Germinal center (tissue), 1 donor: ENCODE measurements at regions not wholly inside any gene's neighbourhood (a gene's known extent, or its start where the extent isn't known, plus 50 kb on each side); places are given as distances from the start of the nearest gene placed in this dataset.

ENCODE experiments used
- DNase-seq: peaks from one replicate; pipeline ENCODE4 v3.0.0; 2012; ENCODE audit warnings: mixed read lengths, low spot score

DNA sequence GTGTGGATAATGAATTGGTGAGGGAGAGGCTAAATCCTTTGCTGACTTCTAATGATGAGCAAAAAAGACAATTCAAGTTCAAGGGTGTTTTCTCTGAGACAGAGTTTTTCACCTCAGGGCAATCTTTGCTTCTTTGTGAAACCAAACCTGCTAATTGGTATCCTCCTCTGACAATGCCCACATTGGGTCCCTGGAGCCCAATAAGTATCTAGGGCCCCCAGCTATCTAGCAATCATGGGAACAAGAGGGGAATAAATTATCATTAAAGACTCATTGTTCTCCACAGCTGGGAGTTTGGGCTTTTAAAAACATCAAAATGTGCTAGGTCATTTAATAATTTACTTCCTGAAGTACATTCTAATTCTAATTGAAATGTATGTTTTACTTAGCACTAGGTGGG, 227.3 kb downstream of the TMEM167A start:
- DNase-seq = no peak

DNA sequence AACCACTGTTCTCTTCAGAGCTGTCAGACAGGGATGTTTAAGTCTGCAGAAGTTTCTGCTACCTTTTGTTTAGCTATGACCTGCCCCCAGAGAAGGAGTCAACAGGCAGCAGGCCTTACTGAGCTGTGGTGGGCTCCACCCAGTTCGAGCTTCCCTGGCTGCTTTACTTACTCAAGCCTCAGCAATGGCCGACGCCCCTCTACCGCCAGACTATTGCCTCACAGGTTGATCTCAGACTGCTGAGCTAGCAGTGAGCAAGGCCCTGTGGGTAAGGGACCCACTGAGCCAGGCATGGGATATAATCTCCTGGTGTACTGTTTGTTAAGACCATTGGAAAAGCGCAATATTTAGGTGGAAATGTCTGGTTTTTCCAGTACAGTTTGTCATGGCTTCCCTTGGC, 229.6 kb downstream of the TMEM167A start:
- no peak for DNase-seq

DNA sequence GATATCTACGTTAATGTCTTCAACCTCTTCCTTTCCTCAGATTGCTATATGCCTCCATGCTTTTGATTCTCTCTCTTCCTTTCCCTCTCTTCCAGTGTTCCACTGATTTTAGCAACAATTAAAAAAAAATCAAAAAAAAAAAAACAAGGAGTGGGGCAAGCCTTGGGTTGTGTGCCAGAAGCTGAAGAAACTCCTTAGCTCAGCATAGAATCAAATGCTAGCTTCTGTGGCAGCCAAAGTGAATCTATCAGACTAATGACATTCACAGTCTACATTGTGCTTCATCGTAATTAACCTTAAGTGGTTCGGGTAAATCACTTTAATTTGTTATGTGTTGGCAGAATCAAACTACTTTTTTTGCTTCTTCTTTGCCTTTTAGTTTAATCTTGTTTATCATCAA, 237.3 kb downstream of the TMEM167A start:
- no peak for DNase-seq

DNA sequence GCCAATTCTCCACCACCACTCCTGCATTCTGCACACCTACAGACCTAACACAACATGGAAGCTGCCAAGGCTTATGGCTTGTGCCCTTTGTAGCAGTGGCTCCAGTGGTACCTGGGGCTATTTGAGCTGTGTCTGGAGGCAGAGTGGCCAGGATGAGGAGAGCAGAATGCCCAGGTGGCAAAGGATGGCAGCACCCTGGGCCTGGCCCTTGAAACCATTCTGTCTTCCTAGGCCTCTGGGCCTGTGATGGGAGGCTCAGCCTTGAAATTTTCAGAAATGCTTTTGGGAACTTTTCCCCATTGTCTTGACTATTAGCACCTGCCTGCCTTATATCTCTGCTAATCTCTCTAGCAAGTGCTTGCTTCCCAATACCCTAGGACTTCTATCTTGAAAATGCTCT, 241.7 kb downstream of the TMEM167A start:
- no peak for DNase-seq

DNA sequence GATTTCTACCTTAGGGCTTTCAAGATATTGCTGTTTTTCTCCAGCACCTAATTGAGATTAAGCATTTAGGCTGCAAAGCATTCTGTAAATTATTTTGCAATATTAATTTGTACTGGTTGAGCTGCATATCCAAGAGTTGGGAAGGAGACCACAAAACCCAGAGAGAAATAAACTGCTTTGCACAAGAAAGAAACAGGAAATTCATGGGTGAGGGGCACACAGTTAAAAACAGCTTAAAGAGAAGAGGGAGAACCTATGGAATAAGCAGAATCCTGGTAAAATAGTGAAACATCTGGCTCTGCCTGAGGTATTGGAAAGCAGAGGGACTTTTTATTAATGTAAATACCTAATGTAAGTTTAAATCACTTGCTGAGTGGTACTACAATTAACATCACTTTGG, 243.0 kb downstream of the TMEM167A start:
- no peak for DNase-seq

DNA sequence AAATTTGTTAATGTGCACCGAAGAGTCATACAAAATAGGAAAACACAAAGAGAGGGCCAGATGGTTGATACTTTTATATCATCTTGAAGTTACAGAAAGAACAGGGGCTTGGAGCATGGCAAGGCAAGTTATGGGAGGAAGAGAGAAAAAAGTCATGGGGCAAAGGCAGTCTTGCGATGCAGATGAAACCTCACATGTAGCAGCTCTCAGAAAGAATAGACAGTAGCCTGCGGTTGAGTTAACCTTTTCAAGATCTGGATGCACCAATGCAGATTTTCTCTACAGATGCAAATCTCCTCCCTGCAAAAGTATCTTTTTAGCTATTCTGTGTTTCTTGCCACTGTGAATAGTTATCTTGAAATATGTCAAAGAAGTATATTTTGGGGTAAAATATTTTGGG, 243.9 kb downstream of the TMEM167A start:
- DNase-seq = no peak

DNA sequence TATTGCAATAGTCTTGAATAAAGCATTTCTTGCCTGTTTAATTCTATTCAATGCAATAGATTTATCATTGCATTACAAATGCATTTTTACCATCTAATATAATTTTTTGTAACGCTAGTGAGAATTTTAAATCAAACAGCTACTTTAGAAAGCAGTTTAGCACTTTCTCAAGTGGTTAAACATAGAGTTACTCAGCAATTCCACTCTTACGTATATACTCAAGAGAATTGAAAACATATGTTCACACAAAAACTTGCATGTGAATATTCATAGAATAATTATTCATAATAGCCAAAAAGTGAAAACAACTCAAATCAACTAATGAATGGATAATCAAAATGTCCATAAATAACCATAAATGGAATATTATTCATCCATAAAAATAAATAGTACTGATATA, 244.7 kb downstream of the TMEM167A start:
- DNase-seq = no peak

DNA sequence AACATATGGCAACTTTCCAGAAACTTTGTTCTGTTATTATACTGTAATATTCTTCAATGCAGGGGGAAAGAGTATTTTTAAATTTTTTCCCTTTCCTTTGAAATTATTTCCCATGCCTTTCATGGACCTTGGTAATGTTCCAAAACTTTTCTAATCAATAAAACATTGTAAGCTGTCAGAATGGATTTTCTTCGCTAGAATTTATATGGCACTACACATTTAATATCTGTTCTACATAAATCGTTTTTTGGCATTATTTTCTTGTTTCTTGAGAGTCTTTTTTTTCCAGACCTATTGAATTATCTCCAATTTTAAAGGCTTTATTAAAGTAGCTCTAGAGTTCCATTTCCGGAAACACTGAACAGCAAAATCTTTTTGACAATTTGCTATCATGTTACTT, 249.0 kb downstream of the TMEM167A start:
- no peak for DNase-seq

DNA sequence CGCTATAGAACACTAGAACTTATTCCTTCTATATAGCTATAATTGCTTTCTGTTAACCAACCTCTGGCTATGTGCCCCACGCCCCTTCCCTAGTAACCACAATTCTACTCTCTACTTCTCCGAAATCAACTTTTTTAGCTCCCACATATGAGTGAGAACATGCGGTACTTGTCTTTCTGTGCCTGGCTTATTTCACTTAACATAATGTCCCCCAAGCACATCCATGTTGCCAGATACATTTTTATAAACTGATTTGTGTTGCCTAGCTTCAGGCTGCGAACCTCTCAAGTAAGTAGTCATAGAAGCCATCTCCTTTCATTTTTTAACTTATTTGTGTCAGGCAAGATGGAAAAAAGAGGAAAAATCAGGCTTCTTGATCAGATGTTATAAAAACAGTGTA, 249.5 kb downstream of the TMEM167A start:
- no peak for DNase-seq

DNA sequence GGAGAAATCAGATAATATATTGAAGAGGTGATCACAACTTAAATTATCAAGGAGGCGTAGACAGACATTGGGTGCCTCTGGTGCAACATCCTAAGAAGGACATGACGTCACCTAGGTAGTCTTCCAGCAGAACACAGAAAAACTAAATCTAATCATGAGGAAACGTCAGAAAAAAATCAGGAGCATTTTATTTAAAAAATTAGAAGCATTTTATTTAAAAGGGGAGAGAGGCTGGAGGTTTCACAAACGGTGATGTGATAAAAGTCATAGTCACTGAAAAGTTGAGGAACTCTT, 254.6 kb downstream of the TMEM167A start:
- DNase-seq = no peak

DNA sequence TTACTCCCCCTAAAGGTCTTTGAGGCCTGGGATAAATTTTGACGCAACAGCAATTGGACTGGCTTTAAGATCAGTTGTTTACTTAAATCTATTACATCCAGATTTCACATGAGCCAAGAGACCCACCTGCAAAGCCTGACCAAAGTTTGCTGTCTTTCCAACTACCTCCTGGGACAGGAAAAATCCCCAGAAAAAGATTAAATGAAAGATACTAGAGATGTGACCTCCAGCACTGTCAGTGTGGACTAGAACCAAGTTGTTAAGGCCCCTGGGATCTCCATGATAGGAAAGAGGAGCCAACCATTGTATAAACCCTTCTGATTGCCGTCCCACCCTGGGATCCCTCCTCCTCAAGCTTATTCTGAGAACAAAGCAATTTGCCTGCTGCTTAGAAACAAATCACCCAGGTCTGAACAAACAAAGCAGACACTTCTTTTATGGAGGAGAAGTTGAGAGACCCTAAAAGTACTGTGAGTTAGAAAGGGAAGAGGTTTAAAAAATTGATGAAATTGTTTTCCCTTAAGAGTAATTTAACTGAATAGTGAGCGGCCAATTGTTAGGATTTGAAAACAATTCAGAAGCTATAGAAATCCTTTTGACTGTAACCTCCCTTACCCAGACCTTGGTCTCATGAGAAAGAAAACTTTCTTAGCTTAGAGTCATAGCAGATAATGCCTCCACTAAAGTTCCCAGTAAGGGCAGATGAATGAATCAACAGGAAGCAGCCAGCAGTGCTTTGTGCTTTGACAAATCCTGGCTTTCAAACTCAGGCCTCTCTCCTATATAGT, 255.2 kb downstream of the TMEM167A start:
- DNase-seq = no peak

DNA sequence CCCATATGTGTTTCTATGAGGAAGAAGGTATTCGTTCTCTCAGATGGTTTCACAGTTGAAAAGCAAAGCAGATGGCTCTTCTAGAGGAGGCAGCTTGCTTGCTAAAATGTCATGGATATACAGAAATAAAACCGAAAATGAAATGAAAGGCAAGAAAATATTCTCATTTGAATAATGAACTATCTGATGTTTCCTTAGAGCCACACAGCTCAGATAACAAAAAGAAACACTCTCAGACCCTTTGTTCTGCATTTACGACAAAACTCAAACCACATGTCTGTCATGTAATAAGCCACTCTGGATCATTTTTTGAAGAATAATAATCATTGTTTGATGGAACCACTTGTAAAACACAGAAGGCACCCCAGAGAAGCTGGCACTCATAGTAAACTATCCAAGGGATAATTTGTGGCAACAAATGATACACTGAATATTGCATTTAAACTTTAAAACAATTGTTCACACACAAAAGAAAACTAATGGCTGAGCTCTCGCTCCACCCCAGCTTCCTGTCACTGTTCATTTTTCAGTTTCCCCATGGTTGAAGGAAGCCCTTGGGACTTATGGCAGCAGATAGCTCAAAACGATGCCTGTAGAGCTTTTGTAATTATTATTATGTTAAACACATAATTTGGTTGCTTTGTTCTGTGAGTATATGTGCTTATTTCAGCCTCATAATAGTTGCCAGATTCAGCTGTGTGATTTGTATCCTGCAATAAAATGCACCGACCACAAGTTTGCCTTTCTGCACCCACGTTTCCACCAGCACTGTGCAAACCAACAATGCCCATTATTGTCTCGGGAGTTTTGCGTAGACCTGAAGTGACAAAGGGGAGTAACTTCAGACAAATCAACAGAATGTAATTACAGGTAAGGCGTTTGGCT, 256.0 kb downstream of the TMEM167A start:
- peak; percentile 18 for DNase-seq

DNA sequence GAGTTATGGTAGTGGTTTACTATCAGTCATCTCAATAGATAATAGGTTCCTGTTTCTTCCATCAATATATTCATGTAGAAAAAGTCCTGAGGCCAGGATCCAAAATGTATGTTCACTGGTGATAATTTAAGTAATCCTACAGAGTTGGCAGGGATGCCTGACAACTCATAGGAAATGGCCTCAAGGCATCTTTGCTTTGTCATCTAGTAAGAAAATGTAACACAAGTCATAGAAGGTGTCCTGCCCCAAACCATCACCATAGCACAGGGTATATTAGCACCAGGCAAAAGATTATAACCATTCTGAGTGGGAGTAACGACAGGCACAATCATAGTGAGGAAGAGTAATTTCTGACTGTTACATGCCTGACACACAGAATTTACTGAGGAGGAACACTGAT, 257.0 kb downstream of the TMEM167A start:
- DNase-seq = no peak

DNA sequence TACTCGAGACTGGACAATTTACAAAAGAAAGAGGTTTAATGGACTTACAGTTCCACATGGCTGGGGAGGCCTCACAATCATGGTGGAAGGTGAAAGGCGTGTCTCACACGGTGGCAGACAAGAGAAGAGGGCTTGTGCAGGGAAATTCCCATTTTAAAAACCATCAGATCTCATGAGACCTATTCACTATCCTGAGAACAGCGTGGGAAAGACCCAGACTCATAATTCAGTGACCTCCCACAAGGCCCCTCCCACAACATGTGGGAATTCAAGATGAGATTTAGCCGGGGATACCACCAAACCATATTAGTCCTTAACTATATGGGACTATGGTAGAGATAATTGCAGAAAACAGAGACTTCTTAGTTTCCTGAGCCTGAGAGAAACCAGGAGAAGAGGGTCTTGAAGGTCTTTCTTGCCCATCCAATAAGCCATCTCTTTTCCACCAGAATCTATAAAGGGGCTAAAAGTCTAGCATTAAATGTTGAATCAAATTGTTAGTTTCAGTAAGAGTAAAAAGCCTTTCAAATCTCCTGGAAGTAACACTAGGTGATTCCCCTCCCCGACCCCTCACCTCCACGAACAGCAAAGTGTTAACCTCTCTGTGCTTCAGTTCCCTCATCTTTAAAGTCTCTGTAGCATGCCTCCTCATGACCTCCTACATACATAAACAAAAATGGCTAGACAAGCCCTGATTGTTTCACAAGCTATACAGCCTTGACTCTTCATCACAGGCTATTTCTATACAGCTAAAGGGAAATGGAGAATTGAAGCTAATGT, 259.1 kb downstream of the TMEM167A start:
- no peak for DNase-seq

DNA sequence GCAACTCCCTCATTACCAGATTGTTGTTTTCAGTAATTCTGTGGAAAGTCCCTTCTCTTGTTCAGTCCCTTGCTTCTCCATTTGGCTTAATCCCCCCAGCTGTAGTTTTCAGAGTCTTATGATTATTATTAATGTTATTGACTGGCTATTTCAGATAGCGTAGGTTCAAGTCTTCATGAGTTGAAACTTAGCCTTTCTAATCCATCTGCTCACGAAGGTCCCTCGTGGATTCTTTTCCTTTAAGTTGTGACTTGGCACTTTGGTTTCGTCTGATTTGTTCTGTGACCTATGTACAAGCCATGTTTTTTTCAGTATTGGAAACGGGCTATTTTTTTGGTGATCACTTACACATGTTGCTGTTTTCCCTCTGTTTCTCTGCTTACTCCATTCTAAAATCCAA, 260.3 kb downstream of the TMEM167A start:
- DNase-seq = no peak

DNA sequence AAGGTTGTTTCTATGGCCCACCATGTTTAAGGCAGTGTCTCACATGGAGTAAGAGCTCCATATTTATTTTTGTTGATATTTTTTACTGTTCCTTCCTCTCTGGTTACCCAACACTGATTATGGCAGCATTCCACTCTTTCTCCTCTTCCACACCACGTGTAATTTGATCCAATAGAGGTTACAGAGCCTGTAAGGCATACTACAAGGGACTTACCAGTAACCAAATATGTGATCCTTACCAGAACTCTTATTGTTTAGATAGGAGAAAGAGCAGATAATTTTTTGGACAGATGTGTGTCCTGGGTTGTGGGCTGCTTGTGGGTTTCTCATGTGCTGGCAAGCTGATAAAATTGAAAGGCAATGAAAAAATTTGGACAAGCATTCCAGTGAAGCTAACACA, 261.3 kb downstream of the TMEM167A start:
- no peak for DNase-seq

DNA sequence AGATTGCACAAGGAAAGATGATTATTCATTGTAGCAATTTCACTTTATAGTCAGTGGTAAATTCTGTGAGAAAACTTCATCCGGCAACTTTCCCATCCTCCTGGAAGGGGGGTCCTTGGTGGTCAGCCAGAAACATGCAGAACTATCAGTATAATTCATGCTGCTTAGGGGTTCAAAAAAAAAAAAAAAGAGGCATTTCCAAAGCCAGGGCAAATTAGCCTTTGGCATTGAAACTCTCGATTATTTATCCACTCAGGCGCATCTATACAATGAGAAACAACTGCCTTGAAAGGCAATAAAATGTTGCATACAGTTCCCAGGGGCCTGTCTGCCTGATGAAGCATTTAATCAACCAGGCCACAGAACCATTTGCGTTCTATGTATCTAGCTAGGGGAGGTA, 263.3 kb downstream of the TMEM167A start:
- DNase-seq = no peak

DNA sequence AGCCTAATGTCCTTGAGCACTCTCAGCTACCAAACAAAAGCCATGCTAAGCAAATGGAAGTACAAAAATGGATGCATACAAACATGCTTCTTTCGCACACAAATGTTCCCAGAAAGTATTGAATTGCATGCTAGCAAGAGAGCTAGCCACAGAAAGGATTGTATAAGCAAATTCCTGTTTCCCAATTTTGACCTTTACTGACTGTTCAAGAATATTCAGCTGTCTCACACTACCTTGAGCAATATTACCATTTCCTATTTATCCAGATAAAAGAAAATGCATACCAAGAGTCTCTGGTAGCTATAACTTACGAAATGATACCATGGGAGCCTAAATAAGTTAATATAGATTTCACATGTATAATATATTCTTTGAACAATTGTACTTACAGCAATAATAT, 264.6 kb downstream of the TMEM167A start:
- no peak for DNase-seq

DNA sequence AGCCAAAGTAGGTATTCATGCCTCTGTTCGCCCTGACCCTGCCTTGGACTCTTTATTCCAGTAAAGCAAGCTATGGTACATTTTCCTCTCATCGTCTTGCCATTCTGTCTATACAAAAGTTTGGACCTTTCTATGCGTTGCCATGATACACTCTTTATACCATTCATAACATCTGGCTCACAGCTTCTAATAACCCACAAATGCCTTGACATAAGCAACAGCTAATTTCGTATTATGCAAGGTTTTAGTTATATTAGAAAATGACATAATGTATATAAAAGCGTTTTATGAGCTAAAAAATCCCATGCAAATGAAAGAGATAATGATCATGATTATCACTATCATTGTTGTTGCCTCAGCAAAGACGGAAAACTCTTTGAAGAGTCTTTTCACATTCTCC, 265.7 kb downstream of the TMEM167A start:
- DNase-seq = no peak

DNA sequence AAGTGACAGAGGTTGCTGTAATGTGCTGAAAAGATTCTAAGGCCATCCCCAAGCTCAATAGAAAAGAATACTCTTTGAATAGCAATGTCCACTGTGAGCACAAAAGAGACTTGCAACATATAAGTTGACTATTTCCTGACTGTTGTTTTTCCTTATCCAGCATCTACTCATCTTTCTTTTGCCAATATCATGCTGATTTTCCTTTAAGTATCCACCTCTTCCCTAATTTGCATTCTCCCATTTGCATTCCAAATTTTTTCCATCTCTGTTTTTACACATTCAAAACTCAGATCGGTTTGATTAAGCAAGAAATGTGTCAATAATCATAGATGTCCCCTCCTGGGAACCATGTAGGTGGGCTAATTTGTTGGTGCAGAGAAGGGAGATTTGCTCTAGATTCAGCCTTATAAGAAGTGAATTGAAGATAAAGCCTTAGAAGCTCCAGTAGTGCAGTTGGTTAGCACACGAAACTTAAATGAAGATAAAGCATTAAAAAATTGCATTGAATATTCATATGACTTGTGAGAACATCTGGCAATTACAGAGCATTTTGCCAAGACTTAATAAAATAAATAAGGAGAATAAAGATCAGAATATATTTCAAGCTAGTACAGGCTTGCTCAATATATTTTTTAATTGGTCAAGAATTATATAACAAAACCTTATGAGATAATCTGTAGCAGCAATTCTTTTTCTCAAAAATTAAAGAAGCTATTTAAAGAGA, 267.6 kb downstream of the TMEM167A start:
- no peak for DNase-seq

DNA sequence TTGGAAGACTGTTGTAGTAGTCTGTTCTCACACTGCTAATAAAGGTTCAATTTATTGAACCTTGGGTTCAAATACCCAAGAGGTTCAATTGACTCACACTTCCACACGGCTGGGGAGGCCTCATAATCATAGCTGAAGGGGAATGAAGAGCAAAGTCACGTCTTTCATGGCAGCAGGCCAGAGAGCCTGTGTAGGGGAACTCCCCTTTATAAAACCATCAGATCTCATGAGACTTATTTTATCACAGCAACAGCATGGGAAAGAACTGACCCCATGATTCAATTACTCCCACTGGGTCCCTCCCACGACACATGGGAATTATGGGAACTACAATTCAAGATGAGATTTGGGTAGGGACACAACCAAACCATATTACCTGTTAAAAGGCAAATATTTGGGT, 268.2 kb downstream of the TMEM167A start:
- DNase-seq = no peak

DNA sequence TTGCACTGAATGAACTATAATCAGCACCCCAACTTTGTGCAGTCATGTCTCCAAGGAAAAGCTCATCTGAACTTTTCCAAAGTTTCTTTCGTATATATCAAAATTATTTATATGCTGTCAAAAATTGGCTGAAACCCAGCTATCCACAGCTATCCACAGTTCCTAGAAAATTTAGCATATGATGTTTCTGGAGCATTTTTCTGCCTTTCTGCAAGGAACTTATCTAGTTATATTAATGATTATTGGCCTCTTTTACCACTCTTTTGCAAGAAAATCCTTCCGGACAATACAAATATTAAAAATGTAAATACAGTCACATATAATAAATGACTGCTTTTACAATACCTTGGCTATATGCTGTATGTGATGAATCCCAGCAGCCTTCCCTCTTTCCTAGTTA, 270.2 kb downstream of the TMEM167A start:
- no peak for DNase-seq
